ENCODE measurements at regions not wholly inside any gene's neighbourhood (a gene's known extent, or its start where the extent isn't known, plus 50 kb on each side); places are given as distances from the start of the nearest gene placed in this dataset.

DNA sequence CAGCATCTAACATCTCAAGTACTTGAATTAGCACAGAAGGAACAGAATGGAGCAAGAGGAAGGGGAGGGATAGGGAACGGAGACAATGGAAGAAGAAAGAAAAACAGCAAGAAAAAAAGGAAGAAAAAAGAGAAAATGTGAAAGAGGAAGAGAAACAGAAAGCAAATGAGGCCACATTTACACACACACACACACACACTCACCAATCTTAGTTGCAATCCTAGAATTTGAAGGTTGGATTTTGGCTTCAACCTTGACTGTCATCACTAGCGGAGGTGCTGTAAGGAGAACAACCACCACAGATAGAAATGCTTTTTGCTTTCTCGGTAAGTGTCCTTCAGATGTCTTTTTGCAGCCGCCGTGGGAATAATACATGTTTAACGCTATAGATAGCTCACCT is 327.1 kb upstream of the NWD2 start:
- Histone ChIP-seq H3K27ac (ENCODE audit: low read depth, low read length, poor library complexity, severe bottlenecking) (no peak overlapping the region), H3K4me3 (ENCODE audit: low read depth, low read length, poor library complexity, severe bottlenecking) (no peak overlapping the region), H3F3A (ENCODE audit: insufficient read depth, low read length) (no peaks in the 10 kb centered on the region), H4K20me1 (ENCODE audit: insufficient read depth, low read length) (no peaks in the 10 kb centered on the region), H3K4me2 (ENCODE audit: low read length) (no peak overlapping the region), H3K27me3 (ENCODE audit: insufficient read depth, low read length) (no peaks in the 10 kb centered on the region), H3K9me2 (ENCODE audit: low read depth, low read length) (no peaks in the 10 kb centered on the region), H3K36me3 (ENCODE audit: insufficient read depth, low read length) (no peaks in the 10 kb centered on the region), H2AFZ (ENCODE audit: low read length) (no peak overlapping the region), H3K79me2 (ENCODE audit: insufficient read depth, low read length) (no peaks in the 10 kb centered on the region), H3K9ac (ENCODE audit: low read length) (no peak overlapping the region), H3K4me1 (ENCODE audit: insufficient read depth, low read length, severe bottlenecking) (no peaks in the 10 kb centered on the region), H3K9me3 (ENCODE audit: low read length) (no peaks in the 10 kb centered on the region)
- TF ChIP-seq, protein P1, sequence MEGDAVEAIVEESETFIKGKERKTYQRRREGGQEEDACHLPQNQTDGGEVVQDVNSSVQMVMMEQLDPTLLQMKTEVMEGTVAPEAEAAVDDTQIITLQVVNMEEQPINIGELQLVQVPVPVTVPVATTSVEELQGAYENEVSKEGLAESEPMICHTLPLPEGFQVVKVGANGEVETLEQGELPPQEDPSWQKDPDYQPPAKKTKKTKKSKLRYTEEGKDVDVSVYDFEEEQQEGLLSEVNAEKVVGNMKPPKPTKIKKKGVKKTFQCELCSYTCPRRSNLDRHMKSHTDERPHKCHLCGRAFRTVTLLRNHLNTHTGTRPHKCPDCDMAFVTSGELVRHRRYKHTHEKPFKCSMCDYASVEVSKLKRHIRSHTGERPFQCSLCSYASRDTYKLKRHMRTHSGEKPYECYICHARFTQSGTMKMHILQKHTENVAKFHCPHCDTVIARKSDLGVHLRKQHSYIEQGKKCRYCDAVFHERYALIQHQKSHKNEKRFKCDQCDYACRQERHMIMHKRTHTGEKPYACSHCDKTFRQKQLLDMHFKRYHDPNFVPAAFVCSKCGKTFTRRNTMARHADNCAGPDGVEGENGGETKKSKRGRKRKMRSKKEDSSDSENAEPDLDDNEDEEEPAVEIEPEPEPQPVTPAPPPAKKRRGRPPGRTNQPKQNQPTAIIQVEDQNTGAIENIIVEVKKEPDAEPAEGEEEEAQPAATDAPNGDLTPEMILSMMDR (IDR thresholded peaks at IDR 0.05; ENCODE audit: low read length), result no peak
- no peak for TF ChIP-seq EZH2 (IDR thresholded peaks at IDR 0.05; ENCODE audit: borderline replicate concordance, low read length)

DNA sequence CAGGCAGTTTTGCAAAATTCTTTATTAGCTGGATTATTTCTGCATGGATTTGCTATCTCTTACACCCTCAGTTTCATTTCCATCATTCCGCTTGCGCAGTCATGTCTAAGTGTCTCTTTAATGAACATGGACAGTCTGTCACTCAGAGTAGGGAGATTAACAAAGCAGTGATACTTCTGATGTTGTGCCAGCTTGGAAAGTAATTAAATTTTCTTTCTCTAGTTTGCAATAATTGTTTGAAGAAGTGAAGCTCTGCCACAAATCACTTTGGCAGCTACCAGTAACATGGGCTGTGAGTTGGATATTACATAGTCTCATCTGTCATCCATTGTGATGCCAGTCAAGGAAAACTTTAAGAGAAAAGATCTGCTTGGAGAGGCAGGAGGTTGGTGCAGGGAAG is 324.8 kb upstream of the NWD2 start:
- H3F3A ChIP-seq (ENCODE audit: insufficient read depth, low read length), result no peaks in the 10 kb centered on the region
- H3K36me3 ChIP-seq (ENCODE audit: insufficient read depth, low read length), result no peaks in the 10 kb centered on the region
- H3K79me2 ChIP-seq (ENCODE audit: insufficient read depth, low read length), result no peaks in the 10 kb centered on the region
- no peaks in the 10 kb centered on the region for H3K9me3 ChIP-seq (ENCODE audit: low read length)
- H3K27me3 ChIP-seq (ENCODE audit: insufficient read depth, low read length), result no peaks in the 10 kb centered on the region
- no peak overlapping the region for H3K4me3 ChIP-seq (ENCODE audit: low read depth, low read length, poor library complexity, severe bottlenecking)
- H3K27ac ChIP-seq (ENCODE audit: low read depth, low read length, poor library complexity, severe bottlenecking), result no peak overlapping the region
- H3K9me2 ChIP-seq (ENCODE audit: low read depth, low read length), result no peaks in the 10 kb centered on the region
- no peak overlapping the region for H3K4me2 ChIP-seq (ENCODE audit: low read length)
- H3K4me1 ChIP-seq (ENCODE audit: insufficient read depth, low read length, severe bottlenecking), result no peaks in the 10 kb centered on the region
- no peak overlapping the region for H2AFZ ChIP-seq (ENCODE audit: low read length)
- no peaks in the 10 kb centered on the region for H4K20me1 ChIP-seq (ENCODE audit: insufficient read depth, low read length)
- TF ChIP-seq EZH2 (IDR thresholded peaks at IDR 0.05; ENCODE audit: borderline replicate concordance, low read length), result no peak
- TF ChIP-seq, protein P1 (IDR thresholded peaks at IDR 0.05; ENCODE audit: low read length), result no peak
- no peak overlapping the region for H3K9ac ChIP-seq (ENCODE audit: low read length)

DNA sequence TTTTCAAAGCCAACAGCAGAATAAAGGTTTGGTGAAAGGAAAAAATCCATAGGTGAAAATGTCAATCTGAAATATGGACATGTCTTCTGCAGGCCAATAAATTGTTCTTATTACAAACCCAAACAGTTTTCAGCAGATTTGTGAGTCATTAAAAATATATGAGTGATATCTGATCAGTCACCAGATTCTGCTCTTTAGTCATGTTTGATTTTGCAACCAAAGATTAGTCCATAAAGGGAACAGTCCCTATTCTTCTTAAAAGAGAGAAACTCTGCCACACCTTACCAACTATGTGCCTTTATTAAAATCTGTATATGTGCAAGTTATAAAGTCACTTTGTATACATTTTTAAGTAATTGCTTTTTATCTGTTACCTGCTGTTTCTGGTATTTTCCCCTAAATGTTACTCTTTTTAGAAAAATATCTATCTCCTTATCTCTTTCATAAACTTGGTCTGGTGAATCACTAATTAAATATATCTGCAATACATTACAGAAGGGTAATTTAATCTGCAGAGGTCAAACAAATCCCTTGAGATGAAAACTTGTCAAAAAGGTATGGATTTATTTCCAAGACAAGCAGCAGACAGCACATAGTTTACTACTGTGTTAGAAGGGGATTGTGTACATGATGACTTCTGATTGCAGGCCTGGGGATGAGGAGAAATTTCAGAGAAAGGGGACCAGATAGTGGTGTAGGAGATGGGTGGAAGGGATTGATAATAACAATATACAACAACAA is 322.9 kb upstream of the NWD2 start:
- Histone ChIP-seq H3K4me1 (ENCODE audit: insufficient read depth, low read length, severe bottlenecking) (no peaks in the 10 kb centered on the region), H4K20me1 (ENCODE audit: insufficient read depth, low read length) (no peaks in the 10 kb centered on the region), H3K4me2 (ENCODE audit: low read length) (no peak overlapping the region), H3K79me2 (ENCODE audit: insufficient read depth, low read length) (no peaks in the 10 kb centered on the region), H2AFZ (ENCODE audit: low read length) (no peak overlapping the region), H3F3A (ENCODE audit: insufficient read depth, low read length) (no peaks in the 10 kb centered on the region), H3K9ac (ENCODE audit: low read length) (no peak overlapping the region), H3K27me3 (ENCODE audit: insufficient read depth, low read length) (no peaks in the 10 kb centered on the region), H3K9me2 (ENCODE audit: low read depth, low read length) (no peaks in the 10 kb centered on the region), H3K27ac (ENCODE audit: low read depth, low read length, poor library complexity, severe bottlenecking) (no peak overlapping the region), H3K9me3 (ENCODE audit: low read length) (no peaks in the 10 kb centered on the region), H3K4me3 (ENCODE audit: low read depth, low read length, poor library complexity, severe bottlenecking) (no peak overlapping the region), H3K36me3 (ENCODE audit: insufficient read depth, low read length) (no peaks in the 10 kb centered on the region)
- no peak for TF ChIP-seq EZH2 (IDR thresholded peaks at IDR 0.05; ENCODE audit: borderline replicate concordance, low read length)

DNA sequence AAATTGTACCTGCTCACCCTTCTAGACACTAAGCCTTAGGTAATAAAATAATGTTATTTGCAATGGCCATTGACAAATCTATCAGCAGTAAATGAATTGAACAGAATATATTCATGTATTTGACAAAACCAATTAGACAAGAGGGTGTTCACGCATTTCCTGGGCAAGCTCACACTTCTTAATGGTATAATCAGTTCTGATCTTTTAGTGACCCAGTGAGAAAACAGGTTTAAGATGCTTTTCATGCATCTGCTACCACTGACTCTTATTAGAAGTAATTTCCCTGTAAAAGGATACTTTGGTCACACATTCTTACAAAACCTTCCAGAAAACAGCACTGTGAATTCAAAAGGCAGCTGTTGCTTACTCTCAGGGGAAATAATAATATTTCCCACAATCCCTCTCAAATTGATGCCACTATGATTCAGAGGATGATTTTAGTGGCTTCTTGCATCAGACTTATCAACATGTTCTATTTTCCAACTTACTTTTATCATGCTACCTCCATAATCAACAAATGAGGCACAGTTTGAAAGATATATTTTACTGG is 313.9 kb upstream of the NWD2 start:
- Histone ChIP-seq H3K79me2 (ENCODE audit: insufficient read depth, low read length) (no peaks in the 10 kb centered on the region), H3K4me3 (ENCODE audit: low read depth, low read length, poor library complexity, severe bottlenecking) (no peak overlapping the region), H3K36me3 (ENCODE audit: insufficient read depth, low read length) (no peaks in the 10 kb centered on the region), H3K27me3 (ENCODE audit: insufficient read depth, low read length) (no peaks in the 10 kb centered on the region), H3K4me2 (ENCODE audit: low read length) (no peak overlapping the region), H3K27ac (ENCODE audit: low read depth, low read length, poor library complexity, severe bottlenecking) (no peak overlapping the region), H3K4me1 (ENCODE audit: insufficient read depth, low read length, severe bottlenecking) (no peaks in the 10 kb centered on the region), H3K9ac (ENCODE audit: low read length) (no peak overlapping the region), H2AFZ (ENCODE audit: low read length) (no peak overlapping the region), H3K9me3 (ENCODE audit: low read length) (no peaks in the 10 kb centered on the region), H4K20me1 (ENCODE audit: insufficient read depth, low read length) (no peaks in the 10 kb centered on the region), H3F3A (ENCODE audit: insufficient read depth, low read length) (no peaks in the 10 kb centered on the region), H3K9me2 (ENCODE audit: low read depth, low read length) (no peaks in the 10 kb centered on the region)
- TF ChIP-seq EZH2 (IDR thresholded peaks at IDR 0.05; ENCODE audit: borderline replicate concordance, low read length), result no peak
- TF ChIP-seq, protein P1 (IDR thresholded peaks at IDR 0.05; ENCODE audit: low read length), result no peak

Measured in OCI-LY1 (cell line).